WI38 (cell line): ENCODE measurements at regions not wholly inside any gene's neighbourhood (a gene's known extent, or its start where the extent isn't known, plus 50 kb on each side); places are given as distances from the start of the nearest gene placed in this dataset.

ENCODE experiments used
- H3K4me3 ChIP-seq: 2 replicates; pipeline ENCODE4 v1.5.1; 2011; ENCODE audit warnings: low read depth, mild to moderate bottlenecking, control low read depth, low read length
- CTCF ChIP-seq: IDR thresholded peaks from 2 replicates; pipeline ENCODE4 v1.5.1; 2012; ENCODE audit warnings: low read depth, mild to moderate bottlenecking, control low read depth, low read length

DNA sequence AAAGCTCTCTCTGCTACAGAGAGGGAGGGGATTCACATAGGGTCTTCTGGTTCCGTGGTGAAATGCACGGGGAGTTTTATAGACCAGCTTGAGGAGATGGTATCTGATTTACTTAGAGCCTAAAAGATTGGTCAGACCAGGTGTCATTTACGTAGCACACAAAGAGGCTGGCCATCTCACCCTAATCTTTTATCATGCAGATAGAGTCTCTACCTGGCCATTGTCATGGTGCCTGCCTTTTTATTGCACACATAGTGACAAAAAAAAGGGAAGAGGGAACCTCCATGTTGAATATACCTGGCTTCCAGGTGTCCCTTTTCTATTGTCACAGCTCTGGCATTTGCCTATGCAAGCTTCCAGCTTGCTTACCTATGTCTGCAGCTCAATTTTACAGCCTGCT lies 1456.1 kb downstream of the GATA3 start:
- H3K4me3 ChIP-seq, result no peak overlapping the region
- TF ChIP-seq CTCF, result no peak

DNA sequence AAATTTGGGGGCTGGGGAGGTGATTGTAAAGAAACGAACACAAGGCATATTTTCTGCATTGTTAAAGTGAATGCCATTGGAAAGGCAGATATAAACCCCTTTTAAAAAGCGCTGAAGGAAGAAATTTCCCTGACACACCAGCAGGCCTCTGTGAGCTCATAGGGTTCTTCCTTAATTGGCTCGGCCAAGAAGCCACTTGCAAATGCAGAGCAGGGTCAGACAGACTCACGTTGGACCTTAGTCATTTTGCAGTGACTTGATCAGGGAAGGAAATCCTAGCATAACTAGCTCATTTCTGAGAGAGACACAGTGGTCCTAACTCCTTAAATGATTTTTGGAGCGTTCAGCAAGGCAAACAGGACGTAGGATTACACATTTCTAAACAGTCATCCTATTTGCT lies 1461.4 kb downstream of the GATA3 start:
- TF ChIP-seq CTCF, result no peak

DNA sequence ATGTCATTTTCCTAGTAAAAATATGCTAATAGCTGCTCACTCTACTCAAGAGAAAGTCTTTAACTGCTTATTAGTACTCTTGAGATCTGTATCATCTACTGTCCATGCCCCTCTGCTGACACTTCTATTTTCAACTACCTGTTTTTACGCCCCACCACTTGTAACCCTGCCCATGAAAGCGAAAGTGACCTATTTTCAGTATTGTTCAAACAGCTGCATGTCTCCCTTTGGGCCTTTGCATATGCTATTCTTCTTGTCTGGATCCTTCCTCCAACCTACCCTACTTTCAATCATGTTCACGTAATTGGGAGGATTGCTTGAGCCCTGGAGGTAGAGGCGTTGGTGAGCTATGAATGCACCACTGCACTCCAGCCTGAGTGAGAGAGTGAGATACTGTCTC lies 1481.3 kb downstream of the GATA3 start:
- H3K4me3 ChIP-seq, result no peak overlapping the region
- no peak for TF ChIP-seq CTCF

More for the DNA sequence above, 1461.4 kb downstream of the GATA3 start:
- no peak overlapping the region for H3K4me3 ChIP-seq

GRCh38 chr10:9545073-9545472 lies 1472.6 kb upstream of the CELF2 start:
- no peak for TF ChIP-seq CTCF
- H3K4me3 ChIP-seq, result no peak overlapping the region

DNA sequence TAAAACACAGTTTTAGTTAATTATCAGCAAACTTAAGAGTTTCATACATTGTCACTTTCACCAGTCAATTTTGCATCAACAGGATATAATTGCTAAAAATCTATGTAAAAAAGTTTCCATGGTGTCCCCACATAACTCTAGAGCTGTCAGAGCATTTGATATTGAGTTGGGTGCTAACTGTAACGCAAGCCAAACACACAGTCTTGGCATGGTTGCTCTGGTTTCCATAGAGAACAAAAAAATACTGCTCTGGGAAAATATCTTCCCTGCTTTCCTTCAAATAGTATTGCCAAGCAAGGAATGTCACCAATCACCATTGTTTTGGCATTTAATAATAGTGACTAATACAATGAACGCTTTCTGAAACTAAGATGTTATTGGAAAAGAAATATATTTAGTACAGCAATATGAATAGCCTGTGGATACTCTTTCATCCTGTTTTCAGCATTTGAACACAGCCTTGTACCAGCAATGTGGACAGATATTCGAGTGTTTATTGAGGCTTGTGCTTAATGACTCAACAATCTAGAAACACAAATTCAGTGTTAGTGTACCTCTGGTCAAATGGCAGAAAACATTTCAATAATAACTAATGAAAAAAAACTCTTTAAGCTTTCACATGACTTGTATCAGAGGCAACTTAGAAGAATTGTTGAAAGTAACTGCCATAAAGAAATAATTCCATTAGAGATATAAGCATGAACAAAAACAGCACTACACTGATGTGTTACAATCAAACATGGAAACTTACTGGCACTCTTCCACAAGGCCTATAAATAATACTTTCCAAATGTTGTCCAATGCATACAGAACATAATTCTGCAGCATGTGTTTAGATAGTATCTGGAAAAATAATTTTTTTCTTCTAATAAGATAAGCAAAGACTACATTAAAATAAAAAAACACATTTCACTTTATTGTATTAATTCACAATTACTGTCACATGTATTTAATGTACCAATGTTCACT lies 1469.5 kb upstream of the CELF2 start:
- H3K4me3 ChIP-seq, result no peak overlapping the region
- no peak for TF ChIP-seq CTCF

- TF ChIP-seq CTCF, result no peak
- no peak overlapping the region for H3K4me3 ChIP-seq
Observed at GRCh38 chr10:9550810-9551209, 1466.9 kb upstream of the CELF2 start.

- no peak for TF ChIP-seq CTCF
- no peak overlapping the region for H3K4me3 ChIP-seq
Observed at GRCh38 chr10:9554321-9554720, 1463.4 kb upstream of the CELF2 start.
